GM12872 (cell line): ENCODE measurements at regions not wholly inside any gene's neighbourhood (a gene's known extent, or its start where the extent isn't known, plus 50 kb on each side); places are given as distances from the start of the nearest gene placed in this dataset.

Experiments
- TF ChIP-seq, protein P1 (sequence below): IDR thresholded peaks from 3 replicates; pipeline ENCODE4 v1.5.1; 2011; ENCODE audit warnings: low read depth, mild to moderate bottlenecking, low read length, moderate library complexity; ENCODE audit not compliant: insufficient read depth

DNA sequence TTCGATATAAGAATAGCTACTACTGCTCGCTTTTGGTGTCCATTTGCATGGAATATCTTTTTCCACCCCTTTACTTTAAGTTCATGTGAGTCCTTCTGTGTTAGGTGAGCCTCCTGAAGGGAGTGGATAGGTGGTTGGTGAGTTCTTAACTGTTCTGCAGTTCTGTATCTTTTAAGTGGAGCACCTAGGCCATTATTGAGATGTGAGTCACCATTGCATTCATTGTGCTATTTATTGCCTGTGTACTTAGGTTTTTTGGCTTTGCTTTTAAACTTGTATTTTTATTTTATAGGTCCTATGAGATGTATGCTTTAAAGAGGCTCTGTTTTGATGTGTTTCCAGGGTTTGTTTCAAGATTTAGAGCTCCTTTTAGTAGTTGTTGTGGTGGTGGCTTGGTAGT is 1430.8 kb downstream of the REEP3 start:
- TF ChIP-seq, protein P1, sequence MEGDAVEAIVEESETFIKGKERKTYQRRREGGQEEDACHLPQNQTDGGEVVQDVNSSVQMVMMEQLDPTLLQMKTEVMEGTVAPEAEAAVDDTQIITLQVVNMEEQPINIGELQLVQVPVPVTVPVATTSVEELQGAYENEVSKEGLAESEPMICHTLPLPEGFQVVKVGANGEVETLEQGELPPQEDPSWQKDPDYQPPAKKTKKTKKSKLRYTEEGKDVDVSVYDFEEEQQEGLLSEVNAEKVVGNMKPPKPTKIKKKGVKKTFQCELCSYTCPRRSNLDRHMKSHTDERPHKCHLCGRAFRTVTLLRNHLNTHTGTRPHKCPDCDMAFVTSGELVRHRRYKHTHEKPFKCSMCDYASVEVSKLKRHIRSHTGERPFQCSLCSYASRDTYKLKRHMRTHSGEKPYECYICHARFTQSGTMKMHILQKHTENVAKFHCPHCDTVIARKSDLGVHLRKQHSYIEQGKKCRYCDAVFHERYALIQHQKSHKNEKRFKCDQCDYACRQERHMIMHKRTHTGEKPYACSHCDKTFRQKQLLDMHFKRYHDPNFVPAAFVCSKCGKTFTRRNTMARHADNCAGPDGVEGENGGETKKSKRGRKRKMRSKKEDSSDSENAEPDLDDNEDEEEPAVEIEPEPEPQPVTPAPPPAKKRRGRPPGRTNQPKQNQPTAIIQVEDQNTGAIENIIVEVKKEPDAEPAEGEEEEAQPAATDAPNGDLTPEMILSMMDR: no peak

DNA sequence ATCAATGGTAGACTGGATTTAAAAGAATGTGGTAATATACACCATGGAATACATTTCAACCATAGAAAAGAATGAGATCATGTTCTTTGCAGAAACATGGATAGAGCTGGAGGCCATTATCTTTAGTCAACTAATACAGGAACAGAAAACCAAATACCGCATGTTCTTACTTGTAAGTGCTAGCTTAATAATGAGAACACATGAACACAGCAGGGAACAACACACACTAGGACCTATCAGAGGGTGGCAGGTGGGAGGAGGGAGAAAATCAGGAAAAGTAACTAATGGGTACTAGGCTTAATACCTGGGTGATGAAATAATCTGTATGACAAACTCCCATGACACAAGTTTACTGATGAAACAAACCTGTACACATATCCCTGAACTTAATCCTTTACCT is 1435.2 kb downstream of the REEP3 start:
- TF ChIP-seq, protein P1: no peak

GRCh38 chr10:64959116-64959515 is 1437.9 kb downstream of the REEP3 start:
- TF ChIP-seq, protein P1: no peak

DNA sequence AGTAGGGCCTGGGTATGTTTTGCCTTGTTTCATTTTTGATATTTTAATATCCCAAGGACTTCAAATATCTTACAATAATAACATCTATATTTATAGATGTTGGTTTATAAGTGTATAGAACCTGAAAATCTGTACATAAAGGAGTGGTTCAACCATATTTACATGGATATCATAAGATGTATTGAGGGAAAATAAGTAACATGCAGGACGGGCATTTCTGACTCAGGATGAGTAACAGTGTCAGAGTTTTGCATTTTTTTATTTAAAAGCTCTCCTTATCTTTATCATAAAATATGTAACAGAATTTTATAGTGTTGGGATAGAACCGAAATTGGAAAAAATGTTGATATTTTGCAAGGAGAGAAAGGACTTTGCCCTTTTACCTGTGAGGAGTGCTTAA is 1438.7 kb downstream of the REEP3 start:
- TF ChIP-seq, protein P1: no peak

DNA sequence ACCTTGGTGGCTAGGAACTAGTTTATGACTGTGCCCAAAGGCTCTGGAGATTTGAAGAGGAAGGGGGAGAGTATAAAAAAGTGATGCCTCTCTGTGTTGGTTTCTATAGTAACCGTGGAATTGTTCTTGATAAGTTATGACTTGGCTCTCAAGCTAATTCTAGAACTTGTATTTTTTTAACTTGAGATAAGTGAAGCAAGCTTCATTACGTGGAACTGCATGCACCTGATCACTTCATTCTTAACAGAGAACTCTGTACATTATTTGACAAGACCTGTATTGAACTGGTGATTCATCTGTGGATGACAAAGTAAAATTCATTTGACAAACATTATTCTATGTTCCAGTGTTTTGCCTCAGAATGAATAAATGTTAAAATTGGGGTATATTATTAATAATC is 1452.2 kb downstream of the REEP3 start:
- TF ChIP-seq, protein P1: no peak

GRCh38 chr10:64976150-64976549 is 1454.9 kb downstream of the REEP3 start:
- TF ChIP-seq, protein P1: no peak

GRCh38 chr10:64977915-64978314 is 1456.7 kb downstream of the REEP3 start:
- TF ChIP-seq, protein P1: no peak

- TF ChIP-seq, protein P1: no peak
Measured at GRCh38 chr10:64996886-64997285, 1475.7 kb downstream of the REEP3 start.
